ENCODE measurements at regions not wholly inside any gene's neighbourhood (a gene's known extent, or its start where the extent isn't known, plus 50 kb on each side); places are given as distances from the start of the nearest gene placed in this dataset.

- TF ChIP-seq ZNF518B (CRISPR knock-in tag; IDR thresholded peaks at IDR 0.05): no peak
- peak; percentile 71 for TF ChIP-seq ZNF398 (CRISPR knock-in tag; IDR thresholded peaks at IDR 0.05)
- no peak for TF ChIP-seq HDAC6 (IDR thresholded peaks at IDR 0.05; ENCODE audit: low read depth, low read length)
- TF ChIP-seq TAF9B (IDR thresholded peaks at IDR 0.05; ENCODE audit: partially characterized antibody): no peak
- no peak for TF ChIP-seq RFX1 (IDR thresholded peaks at IDR 0.05)
- no peak for TF ChIP-seq ZNF655 (CRISPR knock-in tag; IDR thresholded peaks at IDR 0.05)
- no peak for TF ChIP-seq CSDE1 (IDR thresholded peaks at IDR 0.05)
- no peak for TF ChIP-seq BRD9 (IDR thresholded peaks at IDR 0.05; ENCODE audit: low read depth, partially characterized antibody)
- no peak for TF ChIP-seq HDAC2 (IDR thresholded peaks at IDR 0.05)
- TF ChIP-seq NR4A1 (CRISPR knock-in tag; IDR thresholded peaks at IDR 0.05): no peak
- TF ChIP-seq NR4A1 (tag; IDR thresholded peaks at IDR 0.05): no peak
- no peak for TF ChIP-seq SAFB (IDR thresholded peaks at IDR 0.05; ENCODE audit: borderline replicate concordance, low read depth, low read length)
- TF ChIP-seq NUFIP1 (IDR thresholded peaks at IDR 0.05; ENCODE audit: partially characterized antibody): no peak
- no peak for TF ChIP-seq SRSF1 (IDR thresholded peaks at IDR 0.05; ENCODE audit: low read depth, low read length)
- peak; percentile 95 for TF ChIP-seq CBFA2T3 (IDR thresholded peaks at IDR 0.05)
- TF ChIP-seq FOXM1 (IDR thresholded peaks at IDR 0.05; ENCODE audit: low read depth): peak; percentile 70; the same call in 1 of the 2 replicates
- TF ChIP-seq FOXM1 (CRISPR knock-in tag; IDR thresholded peaks at IDR 0.05; ENCODE audit: low read depth): no peak
- no peak for TF ChIP-seq ZNF384 (IDR thresholded peaks at IDR 0.05; ENCODE audit: low read depth, low read length)
- peak; percentile 75 for TF ChIP-seq ZBTB12 (CRISPR knock-in tag; IDR thresholded peaks at IDR 0.05)
- TF ChIP-seq VEZF1 (CRISPR knock-in tag; IDR thresholded peaks at IDR 0.05): no peak
- 0 out of 2 replicates have a peak, but pooled peaks have one; percentile 65 for TF ChIP-seq SLC30A9 (CRISPR knock-in tag; IDR thresholded peaks at IDR 0.05)
Observed at GRCh38 chr2:139864821-139865302, 1084.7 kb upstream of the NXPH2 start (continued).
